DOHH2 (cell line): ENCODE measurements at regions not wholly inside any gene's neighbourhood (a gene's known extent, or its start where the extent isn't known, plus 50 kb on each side); places are given as distances from the start of the nearest gene placed in this dataset.
"Not testable (repeated sequence)": the region's sequence is repeated elsewhere in the genome, so short reads cannot be mapped to it uniquely, and the experiment has no call there.

Experiments used
- H3F3A ChIP-seq: fragments of 200-600 bp; sonication (generic), shearing (Covaris generic); 2 replicates; pipeline ENCODE4 v1.6.0; 2016; ENCODE audit warnings: antibody characterized with exemption, mild to moderate bottlenecking; ENCODE audit not compliant: control insufficient read depth, insufficient read depth
- H3K27ac ChIP-seq: fragments of 200-600 bp; sonication (generic); 2 replicates; pipeline ENCODE4 v1.5.1; 2014; ENCODE audit warnings: low read depth, mild to moderate bottlenecking, low read length, moderate library complexity
- H3K27me3 ChIP-seq: fragments of 200-600 bp; sonication (generic); 2 replicates; pipeline ENCODE4 v1.6.1; 2014; ENCODE audit warnings: mild to moderate bottlenecking, low read length, mixed read lengths; ENCODE audit not compliant: control insufficient read depth
- H3K36me3 ChIP-seq: fragments of 200-600 bp; sonication (generic); 2 replicates; pipeline ENCODE4 v1.6.1; 2014; ENCODE audit warnings: mild to moderate bottlenecking, low read length, moderate library complexity, mixed read lengths; ENCODE audit not compliant: control insufficient read depth
- H3K4me1 ChIP-seq: fragments of 200-600 bp; sonication (generic); 2 replicates; pipeline ENCODE4 v1.6.1; 2014; ENCODE audit warnings: mild to moderate bottlenecking, low read length, mixed read lengths; ENCODE audit not compliant: control insufficient read depth
- H3K4me2 ChIP-seq: fragments of 200-600 bp; sonication (generic); 2 replicates; pipeline ENCODE4 v1.6.0; 2014; ENCODE audit warnings: mild to moderate bottlenecking, low read length, moderate library complexity
- H3K4me3 ChIP-seq: fragments of 200-600 bp; sonication (generic); 2 replicates; pipeline ENCODE4 v1.5.1; 2014; ENCODE audit warnings: mild to moderate bottlenecking, low read length, mixed read lengths
- H3K79me2 ChIP-seq: fragments of 200-600 bp; sonication (generic); 2 replicates; pipeline ENCODE4 v1.6.1; 2014; ENCODE audit warnings: mild to moderate bottlenecking, low read length, mixed read lengths; ENCODE audit not compliant: control insufficient read depth
- H3K9me2 ChIP-seq: fragments of 200-600 bp; sonication (generic); replicated peaks from 2 replicates; pipeline ENCODE4 v1.6.1; 2014; ENCODE audit warnings: mild to moderate bottlenecking, low read length, mixed read lengths; ENCODE audit not compliant: control insufficient read depth
- H3K9me3 ChIP-seq: fragments of 200-600 bp; sonication (generic); 2 replicates; pipeline ENCODE4 v1.6.1; 2014; ENCODE audit warnings: antibody characterized with exemption, low read length, mixed read lengths; ENCODE audit not compliant: control insufficient read depth, insufficient read depth
- H4K20me1 ChIP-seq: fragments of 200-600 bp; sonication (generic); 2 replicates; pipeline ENCODE4 v1.6.0; 2014; ENCODE audit warnings: low read depth, mild to moderate bottlenecking, antibody characterized with exemption, low read length, moderate library complexity; ENCODE audit not compliant: control insufficient read depth, insufficient read depth
- CTCF ChIP-seq: fragments of 200-600 bp; sonication (generic); IDR thresholded peaks from one replicate; pipeline ENCODE4 v1.5.1; 2014; ENCODE audit warnings: antibody characterized with exemption, mild to moderate bottlenecking, low read depth, low read length; ENCODE audit not compliant: poor library complexity, severe bottlenecking
- EZH2phosphoT487 ChIP-seq: fragments of 200-600 bp; sonication (generic); IDR thresholded peaks from 2 replicates; pipeline ENCODE4 v1.6.1; 2017; ENCODE audit warnings: borderline replicate concordance, mild to moderate bottlenecking, antibody characterized with exemption, low read length, moderate library complexity, mixed read lengths

GRCh38 chr10:117431160-117431559 is 55.9 kb upstream of the PDZD8 start:
- no peaks in the 10 kb centered on the region for H3K4me1 ChIP-seq
- no peak overlapping the region for H3K4me2 ChIP-seq
- H3K79me2 ChIP-seq, result no peaks in the 10 kb centered on the region
- no peaks in the 10 kb centered on the region for H3K9me2 ChIP-seq
- no peaks in the 10 kb centered on the region for H3F3A ChIP-seq
- no peaks in the 10 kb centered on the region for H4K20me1 ChIP-seq
- no peaks in the 10 kb centered on the region for H3K9me3 ChIP-seq
- H3K4me3 ChIP-seq, result no peak overlapping the region
- no peaks in the 10 kb centered on the region for H3K36me3 ChIP-seq
- H3K27me3 ChIP-seq, result no peaks in the 10 kb centered on the region
- TF ChIP-seq EZH2phosphoT487, result no peak
- no peak overlapping the region for H3K27ac ChIP-seq

- not testable (repeated sequence) for H3K4me1 ChIP-seq, H3K27me3 ChIP-seq, H3K4me3 ChIP-seq, H3F3A ChIP-seq, H3K4me2 ChIP-seq, H3K36me3 ChIP-seq, H3K9me2 ChIP-seq, H3K9me3 ChIP-seq, H3K27ac ChIP-seq, H3K79me2 ChIP-seq, H4K20me1 ChIP-seq
These were observed 55.3 kb upstream of the PDZD8 start for GRCh38 chr10:117430535-117430934.

GRCh38 chr10:117429643-117430265 is 54.5 kb upstream of the PDZD8 start:
- no peak overlapping the region for H3K4me2 ChIP-seq
- H3K27ac ChIP-seq, result no peak overlapping the region
- TF ChIP-seq EZH2phosphoT487 (no peak), CTCF (no peak)
- no peaks in the 10 kb centered on the region for H3K9me3 ChIP-seq
- no peak overlapping the region for H3K4me3 ChIP-seq
- H4K20me1 ChIP-seq, result no peaks in the 10 kb centered on the region
- H3K79me2 ChIP-seq, result no peaks in the 10 kb centered on the region
- no peaks in the 10 kb centered on the region for H3K9me2 ChIP-seq
- H3K4me1 ChIP-seq, result no peaks in the 10 kb centered on the region
- H3K27me3 ChIP-seq, result no peaks in the 10 kb centered on the region
- no peaks in the 10 kb centered on the region for H3F3A ChIP-seq
- no peaks in the 10 kb centered on the region for H3K36me3 ChIP-seq

GRCh38 chr10:117427356-117427755 is 52.1 kb upstream of the PDZD8 start:
- Histone ChIP-seq H3K27me3 (no peaks in the 10 kb centered on the region), H3K27ac (no peak overlapping the region), H3K4me2 (no peak overlapping the region), H3K4me3 (no peak overlapping the region), H3K4me1 (no peaks in the 10 kb centered on the region), H4K20me1 (no peaks in the 10 kb centered on the region), H3K9me2 (no peaks in the 10 kb centered on the region), H3F3A (no peaks in the 10 kb centered on the region), H3K79me2 (no peaks in the 10 kb centered on the region), H3K36me3 (no peaks in the 10 kb centered on the region), H3K9me3 (no peaks in the 10 kb centered on the region)
- TF ChIP-seq CTCF (no peak), EZH2phosphoT487 (no peak)
